CD14-positive monocyte (primary cell): ENCODE measurements at regions not wholly inside any gene's neighbourhood (a gene's known extent, or its start where the extent isn't known, plus 50 kb on each side); places are given as distances from the start of the nearest gene placed in this dataset.

ENCODE experiments used
- DNase-seq, 3 donors: peaks; one replicate each; pipeline ENCODE4 v3.0.0-alpha.2; 2011 to 2022
- H2AFZ ChIP-seq: 2 replicates; pipeline ENCODE4 v1.6.0; 2012; ENCODE audit warnings: mild to moderate bottlenecking, low read depth, low read length, inconsistent platforms; ENCODE audit not compliant: insufficient read depth, poor library complexity, severe bottlenecking
- H3K27ac ChIP-seq, 2 donors: 1 replicate in 1 of 2; 2 replicates in 1 of 2; pipeline ENCODE4 v1.5.1; 2012 to 2013; ENCODE audit warnings: low read length in 2 of 2, control low read depth in 1 of 2, inconsistent platforms in 1 of 2, low read depth in 1 of 2, mild to moderate bottlenecking in 1 of 2
- H3K27me3 ChIP-seq, 2 donors: one replicate each; pipeline versions ENCODE4 v1.6.0 to v1.6.1; 2011 to 2013; ENCODE audit warnings: low read length in 2 of 2; ENCODE audit not compliant: control insufficient read depth in 2 of 2, insufficient read depth in 2 of 2
- H3K36me3 ChIP-seq, 2 donors: replicated peaks in 1 of 2; 1 replicate in 1 of 2; 2 replicates in 1 of 2; pipeline versions ENCODE4 v1.5.1 to v1.6.1; 2012 to 2013; ENCODE audit warnings: low read length in 2 of 2, control low read depth in 1 of 2, inconsistent platforms in 1 of 2, mild to moderate bottlenecking in 1 of 2; ENCODE audit not compliant: insufficient read depth in 2 of 2, control insufficient read depth in 1 of 2
- H3K4me1 ChIP-seq, 2 donors: 1 replicate in 1 of 2; 2 replicates in 1 of 2; pipeline versions ENCODE4 v1.5.1 to v1.6.1; 2012 to 2013; ENCODE audit warnings: low read length in 2 of 2, control low read depth in 1 of 2, inconsistent platforms in 1 of 2, mild to moderate bottlenecking in 1 of 2, moderate library complexity in 1 of 2; ENCODE audit not compliant: insufficient read depth in 2 of 2, control insufficient read depth in 1 of 2
- H3K4me2 ChIP-seq: replicated peaks from 2 replicates; pipeline ENCODE3; 2012; ENCODE audit warnings: low read length, moderate library complexity, mild to moderate bottlenecking; ENCODE audit not compliant: poor library complexity, severe bottlenecking; ENCODE audit errors: extremely low read depth
- H3K4me3 ChIP-seq, 3 experiments: fragments of 200-600 bp in 1 of 3; sonication (generic) in 1 of 3; replicated peaks in 1 of 3; 1 replicate in 2 of 3; 2 replicates in 1 of 3; pipeline ENCODE4 v1.5.1; 2011 to 2013; ENCODE audit warnings: low read length in 3 of 3, mild to moderate bottlenecking in 3 of 3, control low read depth in 2 of 3, low read depth in 2 of 3, inconsistent platforms in 1 of 3, moderate library complexity in 1 of 3
- H3K79me2 ChIP-seq: 2 replicates; pipeline ENCODE4 v1.6.0; 2012; ENCODE audit warnings: mild to moderate bottlenecking, control low read depth, inconsistent platforms, low read length, moderate library complexity; ENCODE audit not compliant: insufficient read depth
- H3K9ac ChIP-seq: 2 replicates; pipeline ENCODE4 v1.6.0; 2017; ENCODE audit warnings: low read length, mild to moderate bottlenecking; ENCODE audit not compliant: insufficient read depth, poor library complexity, severe bottlenecking
- H3K9me3 ChIP-seq, 2 donors: replicated peaks in 1 of 2; 1 replicate in 1 of 2; 2 replicates in 1 of 2; pipeline versions ENCODE4 v1.5.1 to v1.6.1; 2012 to 2013; ENCODE audit warnings: low read length in 2 of 2, control low read depth in 1 of 2; ENCODE audit not compliant: control insufficient read depth in 1 of 2, insufficient read depth in 1 of 2
- H4K20me1 ChIP-seq: 2 replicates; pipeline ENCODE4 v1.6.0; 2012; ENCODE audit warnings: mild to moderate bottlenecking, low read length, control low read depth, moderate library complexity; ENCODE audit not compliant: insufficient read depth
- H3K27ac Mint-ChIP-seq, 7 donors: one replicate each; pipeline ENCODE4 v1.8.0; 2020; ENCODE audit warnings: mild to moderate bottlenecking in 7 of 7, mixed read lengths in 7 of 7, moderate library complexity in 6 of 7, inconsistent platforms in 2 of 7
- H3K27me3 Mint-ChIP-seq, 3 donors: one replicate each; pipeline ENCODE4 v1.8.0; 2021 to 2022; ENCODE audit warnings: low read depth in 3 of 3, mild to moderate bottlenecking in 3 of 3, mixed read lengths in 3 of 3, moderate library complexity in 3 of 3, inconsistent platforms in 1 of 3
- H3K36me3 Mint-ChIP-seq, 2 donors: one replicate each; pipeline ENCODE4 v1.8.0; 2020; ENCODE audit warnings: mixed read lengths in 2 of 2, inconsistent platforms in 1 of 2, mild to moderate bottlenecking in 1 of 2
- H3K4me1 Mint-ChIP-seq: one replicate; pipeline ENCODE4 v1.8.0; 2020; ENCODE audit warnings: mild to moderate bottlenecking, mixed read lengths
- H3K4me3 Mint-ChIP-seq, 2 donors: one replicate each; pipeline ENCODE4 v1.8.0; 2020; ENCODE audit warnings: mild to moderate bottlenecking in 2 of 2, mixed read lengths in 2 of 2, moderate library complexity in 1 of 2
- H3K9me3 Mint-ChIP-seq, 7 donors: one replicate each; pipeline ENCODE4 v1.8.0; 2020 to 2022; ENCODE audit warnings: mixed read lengths in 7 of 7, mild to moderate bottlenecking in 6 of 7, moderate library complexity in 6 of 7, inconsistent platforms in 2 of 7
- CTCF ChIP-seq: fragments of 200-600 bp; IDR thresholded peaks from one replicate; pipeline ENCODE4 v1.8.0; 2022; ENCODE audit warnings: antibody characterized with exemption, mild to moderate bottlenecking
- WGBS: methylation state at CpG from one replicate; pipeline ENCODE4 v1.1.5; 2013; ENCODE audit warnings: missing lambda C conversion rate; ENCODE audit not compliant: insufficient coverage; 5-methylcytosine and 5-hydroxymethylcytosine counted together
- intact Hi-C, 2 donors: fragments of 100-400 bp; cut with micrococcal nuclease; formaldehyde crosslinking; loops; one replicate each; pipeline versions ENCODE4 v1.15.0 to v1.15.1; 2023

GRCh38 chr7:114802632-114803031 is 119.3 kb upstream of the MDFIC start:
- no peak overlapping the region for H3K4me3 Mint-ChIP-seq
- Histone ChIP-seq H3K4me2 (no peak overlapping the region), H3K9me3 (no peaks in the 10 kb centered on the region), H3K4me1 (no peaks in the 10 kb centered on the region), H3K9ac (no peak overlapping the region), H3K27ac (no peak overlapping the region), H3K36me3 (no peaks in the 10 kb centered on the region), H4K20me1 (no peaks in the 10 kb centered on the region), H3K27me3 (no peaks in the 10 kb centered on the region), H3K4me3 (no peak overlapping the region), H3K79me2 (no peaks in the 10 kb centered on the region), H2AFZ (no peak overlapping the region)
- intact Hi-C loops: no loop called here
- H3K9me3 Mint-ChIP-seq: no peaks in the 10 kb centered on the region
- H3K4me1 Mint-ChIP-seq: no peaks in the 10 kb centered on the region
- DNase-seq: no peak
- no peaks in the 10 kb centered on the region for H3K36me3 Mint-ChIP-seq
- WGBS: 100% methylated on average over 1 of the region's 4 CpGs
- H3K27me3 Mint-ChIP-seq: peaks cover 0 to 2% (median 0%) of the 10 kb centered on the region in 3 donors
- no peak overlapping the region for H3K27ac Mint-ChIP-seq
- no peak for TF ChIP-seq CTCF

GRCh38 chr7:114806590-114807162 is 115.2 kb upstream of the MDFIC start:
- 88% methylated on average over 1 of the region's 2 CpGs for WGBS
- H4K20me1 ChIP-seq: no peaks in the 10 kb centered on the region
- H3K4me3 ChIP-seq: no peak overlapping the region
- no peak overlapping the region for H3K27ac Mint-ChIP-seq
- no peak overlapping the region for H3K27ac ChIP-seq
- DNase-seq: no peak
- no peaks in the 10 kb centered on the region for H3K4me1 Mint-ChIP-seq
- H3K9ac ChIP-seq: no peak overlapping the region
- no peaks in the 10 kb centered on the region for H3K36me3 ChIP-seq
- H3K27me3 ChIP-seq: no peaks in the 10 kb centered on the region
- TF ChIP-seq CTCF: no peak
- H3K9me3 Mint-ChIP-seq: no peaks in the 10 kb centered on the region
- H3K9me3 ChIP-seq: no peaks in the 10 kb centered on the region
- no peak overlapping the region for H3K4me2 ChIP-seq
- H3K36me3 Mint-ChIP-seq: no peaks in the 10 kb centered on the region
- peaks cover 0 to 2% (median 0%) of the 10 kb centered on the region in 3 donors for H3K27me3 Mint-ChIP-seq
- H2AFZ ChIP-seq: no peak overlapping the region
- intact Hi-C loops: no loop called here
- H3K4me3 Mint-ChIP-seq: no peak overlapping the region
- no peaks in the 10 kb centered on the region for H3K79me2 ChIP-seq
- H3K4me1 ChIP-seq: no peaks in the 10 kb centered on the region
